H1 (cell line): ENCODE measurements at regions not wholly inside any gene's neighbourhood (a gene's known extent, or its start where the extent isn't known, plus 50 kb on each side); places are given as distances from the start of the nearest gene placed in this dataset.

Source experiments
- CTCF ChIA-PET: fragments of 300-600 bp; sonication (Branson Sonifier 250); formaldehyde crosslinking; loops from one replicate; lab custom pipeline; 2021; ENCODE audit not compliant: partially characterized antibody; lab: Charles Lee
- POLR2A ChIA-PET: fragments of 300-600 bp; sonication (Branson Sonifier 250); formaldehyde crosslinking; loops from one replicate; lab custom pipeline; 2021; ENCODE audit warnings: inconsistent platforms; ENCODE audit not compliant: partially characterized antibody; lab: Charles Lee
- DNase-seq, 2 experiments: peaks; one replicate each; pipeline versions ENCODE4 v3.0.0 to v3.0.0-alpha.2; 2010 to 2022; ENCODE audit warnings: low spot score in 2 of 2, low read depth in 1 of 2, mixed read lengths in 1 of 2
- FAIRE-seq: peaks from 2 replicates; lab custom pipeline; 2011; peaks lifted over from hg19 to GRCh38; lab: Jason Lieb, UNC
- H2AFZ ChIP-seq: 2 replicates; pipeline ENCODE4 v1.8.1; 2012; ENCODE audit warnings: low read length, inconsistent platforms
- H2AK5ac ChIP-seq: 2 replicates; pipeline ENCODE4 v1.6.1; 2013; ENCODE audit warnings: low read depth, low read length
- H2BK120ac ChIP-seq: replicated peaks from 2 replicates; pipeline ENCODE3; 2013; ENCODE audit warnings: low read depth, low read length, inconsistent platforms
- H2BK12ac ChIP-seq: 2 replicates; pipeline ENCODE4 v1.6.1; 2013; ENCODE audit warnings: low read depth, low read length
- H2BK15ac ChIP-seq: 2 replicates; pipeline ENCODE4 v1.6.1; 2013; ENCODE audit warnings: low read length
- H2BK20ac ChIP-seq: 2 replicates; pipeline ENCODE4 v1.6.1; 2013; ENCODE audit warnings: low read length
- H2BK5ac ChIP-seq: 2 replicates; pipeline ENCODE4 v1.6.1; 2013; ENCODE audit warnings: low read depth, low read length
- H3K14ac ChIP-seq: 2 replicates; pipeline ENCODE4 v1.6.1; 2013; ENCODE audit warnings: inconsistent platforms; ENCODE audit not compliant: insufficient read length
- H3K18ac ChIP-seq: 2 replicates; pipeline ENCODE4 v1.6.1; 2013; ENCODE audit warnings: low read length; ENCODE audit errors: extremely low read depth
- H3K23ac ChIP-seq: 2 replicates; pipeline ENCODE4 v1.6.1; 2013; ENCODE audit warnings: inconsistent platforms; ENCODE audit not compliant: insufficient read length
- H3K23me2 ChIP-seq: 2 replicates; pipeline ENCODE4 v1.6.1; 2013; ENCODE audit warnings: low read depth, low read length
- H3K27ac ChIP-seq: 2 replicates; pipeline ENCODE4 v1.6.1; 2011; ENCODE audit warnings: low read depth, low read length, inconsistent platforms
- H3K27me3 ChIP-seq, 4 experiments: replicated peaks in 1 of 4; 1 replicate in 1 of 4; 2 replicates in 3 of 4; pipeline versions ENCODE4 v1.6.1 to v1.8.1; 2011 to 2013; ENCODE audit warnings: low read length in 3 of 4, mild to moderate bottlenecking in 3 of 4, inconsistent platforms in 2 of 4, mixed read lengths in 2 of 4, moderate library complexity in 1 of 4; ENCODE audit not compliant: control insufficient read depth in 3 of 4, insufficient read depth in 3 of 4; ENCODE audit errors: extremely low read depth in 1 of 4
- H3K36me3 ChIP-seq, 4 experiments: 2 replicates each; pipeline versions ENCODE4 v1.6.1 to v1.8.1; 2011 to 2013; ENCODE audit warnings: mild to moderate bottlenecking in 4 of 4, low read length in 3 of 4, moderate library complexity in 2 of 4, control low read depth in 1 of 4, inconsistent platforms in 1 of 4; ENCODE audit not compliant: insufficient read depth in 4 of 4, control insufficient read depth in 2 of 4
- H3K4ac ChIP-seq: replicated peaks from 2 replicates; pipeline ENCODE3; 2013; ENCODE audit warnings: low read length, low read depth, mixed read lengths, inconsistent platforms; ENCODE audit not compliant: insufficient read length
- H3K4me1 ChIP-seq, 4 experiments: replicated peaks in 1 of 4; 1 replicate in 1 of 4; 2 replicates in 3 of 4; pipeline versions ENCODE4 v1.6.1 to v1.8.1; 2011 to 2013; ENCODE audit warnings: low read length in 3 of 4, inconsistent platforms in 2 of 4, mixed read lengths in 1 of 4; ENCODE audit not compliant: insufficient read depth in 4 of 4, control insufficient read depth in 3 of 4
- H3K4me2 ChIP-seq, 2 experiments: 2 replicates each; pipeline versions ENCODE4 v1.6.1 to v1.8.1; 2011 to 2013; ENCODE audit warnings: low read depth in 2 of 2, low read length in 2 of 2, control low read depth in 1 of 2, inconsistent platforms in 1 of 2, mild to moderate bottlenecking in 1 of 2; ENCODE audit not compliant: insufficient read depth in 1 of 2
- H3K4me3 ChIP-seq, 4 experiments: fragments of 200-600, 300-600 bp in 1 of 4; sonication (generic), shearing (Covaris generic), sonication (Bioruptor Twin) in 1 of 4; 2 replicates each; pipeline versions ENCODE4 v1.5.1 to v1.8.1; 2011 to 2016; ENCODE audit warnings: low read length in 4 of 4, low read depth in 3 of 4, control low read depth in 2 of 4, inconsistent platforms in 2 of 4, mild to moderate bottlenecking in 2 of 4, mixed read lengths in 1 of 4, moderate library complexity in 1 of 4; ENCODE audit not compliant: insufficient read depth in 2 of 4; ENCODE audit errors: extremely low read depth in 1 of 4
- H3K56ac ChIP-seq: replicated peaks from 2 replicates; pipeline ENCODE3; 2013; ENCODE audit warnings: low read depth, mild to moderate bottlenecking, mixed read lengths, low read length, inconsistent platforms; ENCODE audit not compliant: insufficient read length
- H3K79me1 ChIP-seq: 2 replicates; pipeline ENCODE4 v1.6.1; 2013; ENCODE audit warnings: low read depth, low read length, control low read depth
- H3K79me2 ChIP-seq, 2 experiments: 2 replicates each; pipeline versions ENCODE4 v1.6.1 to v1.8.1; 2012 to 2013; ENCODE audit warnings: low read length in 2 of 2, mild to moderate bottlenecking in 2 of 2, inconsistent platforms in 1 of 2; ENCODE audit not compliant: insufficient read depth in 2 of 2, control insufficient read depth in 1 of 2
- H3K9ac ChIP-seq, 4 experiments: replicated peaks in 1 of 4; 1 replicate in 1 of 4; 2 replicates in 3 of 4; pipeline versions ENCODE4 v1.6.1 to v1.8.1; 2011 to 2013; ENCODE audit warnings: low read depth in 3 of 4, low read length in 3 of 4, control low read depth in 2 of 4, mild to moderate bottlenecking in 2 of 4, moderate library complexity in 2 of 4, inconsistent platforms in 1 of 4; ENCODE audit errors: extremely low read depth in 1 of 4
- H3K9me3 ChIP-seq, 2 experiments: 2 replicates each; pipeline versions ENCODE4 v1.6.1 to v1.8.1; 2012 to 2013; ENCODE audit warnings: mild to moderate bottlenecking in 2 of 2, moderate library complexity in 2 of 2, control low read depth in 1 of 2, inconsistent platforms in 1 of 2, low read depth in 1 of 2, low read length in 1 of 2, mixed read lengths in 1 of 2; ENCODE audit not compliant: insufficient read depth in 2 of 2
- H4K20me1 ChIP-seq, 2 experiments: replicated peaks in 1 of 2; 2 replicates each; pipeline versions ENCODE3 to v1.8.1; 2011 to 2013; ENCODE audit warnings: inconsistent platforms in 2 of 2, low read length in 2 of 2, mild to moderate bottlenecking in 1 of 2; ENCODE audit not compliant: insufficient read depth in 2 of 2, control insufficient read depth in 1 of 2
- H4K5ac ChIP-seq: 2 replicates; pipeline ENCODE4 v1.6.1; 2013; ENCODE audit warnings: low read length, low read depth, mixed read lengths, inconsistent platforms; ENCODE audit not compliant: insufficient read length
- H4K8ac ChIP-seq: 2 replicates; pipeline ENCODE4 v1.8.0; 2013; ENCODE audit warnings: mild to moderate bottlenecking, moderate library complexity, low read length, inconsistent platforms; ENCODE audit not compliant: insufficient read depth; ENCODE audit errors: extremely low read depth
- H4K91ac ChIP-seq: replicated peaks from 2 replicates; pipeline ENCODE3; 2013; ENCODE audit warnings: low read length, mixed read lengths, inconsistent platforms; ENCODE audit not compliant: insufficient read length
- CEBPB ChIP-seq: IDR thresholded peaks from 2 replicates; pipeline ENCODE4 v1.6.1; 2012; ENCODE audit warnings: low read depth, low read length
- CHD2 ChIP-seq: IDR thresholded peaks from 2 replicates; pipeline ENCODE4 v1.6.1; 2012; ENCODE audit warnings: low read length, improper control_type of control experiment
- EGR1 ChIP-seq: IDR thresholded peaks from 2 replicates; pipeline ENCODE4 v1.6.1; 2011; ENCODE audit warnings: low read depth, low read length, borderline replicate concordance
- EZH2 ChIP-seq: fragments of 200-600 bp; sonication (generic); IDR thresholded peaks from 2 replicates; pipeline ENCODE4 v1.7.1; 2012; ENCODE audit warnings: low read depth, mild to moderate bottlenecking, moderate library complexity, low read length, inconsistent platforms; ENCODE audit not compliant: severe bottlenecking
- GTF2F1 ChIP-seq: IDR thresholded peaks from 2 replicates; pipeline ENCODE4 v1.6.1; 2012; ENCODE audit warnings: low read depth, low read length, improper control_type of control experiment, borderline replicate concordance
- HDAC6 ChIP-seq: IDR thresholded peaks from one replicate; pipeline ENCODE4 v1.7.1; 2012; ENCODE audit warnings: low read depth, mild to moderate bottlenecking, inconsistent platforms, low read length, moderate library complexity
- RXRA ChIP-seq: IDR thresholded peaks from 2 replicates; pipeline ENCODE4 v1.6.1; 2011; ENCODE audit warnings: low read depth, mild to moderate bottlenecking, low read length, moderate library complexity; ENCODE audit not compliant: insufficient read depth
- TAF1 ChIP-seq: IDR thresholded peaks from 2 replicates; pipeline ENCODE4 v1.6.1; 2011; ENCODE audit warnings: mild to moderate bottlenecking, low read depth, low read length
- WGBS, 2 experiments: shearing (Covaris generic) in 1 of 2; methylation state at CpG; one replicate each; pipeline versions ENCODE4 v1.1.6 to v1.1.7; 2013 to 2015; ENCODE audit warnings: low lambda C conversion rate in 2 of 2, mixed read lengths in 2 of 2, inconsistent platforms in 1 of 2, low coverage in 1 of 2, missing lambda C conversion rate in 1 of 2; ENCODE audit not compliant: insufficient replicate concordance in 2 of 2, insufficient coverage in 1 of 2, insufficient read length in 1 of 2; ENCODE audit errors: extremely low coverage in 1 of 2, missing lambda C conversion rate in 1 of 2; 5-methylcytosine and 5-hydroxymethylcytosine counted together
- TF ChIP-seq, protein P1 (sequence below): IDR thresholded peaks from 2 replicates; pipeline ENCODE4 v1.6.1; 2011; ENCODE audit warnings: low read length, improper control_type of control experiment
- TF ChIP-seq, protein P2 (sequence below), 3 experiments: IDR thresholded peaks; 1 replicate in 2 of 3; 2 replicates in 1 of 3; pipeline versions ENCODE4 v1.5.1 to v1.6.1; 2011; ENCODE audit warnings: low read length in 3 of 3, mild to moderate bottlenecking in 3 of 3, inconsistent platforms in 2 of 3, low read depth in 1 of 3, moderate library complexity in 1 of 3; ENCODE audit not compliant: insufficient read depth in 1 of 3; ENCODE audit errors: control extremely low read depth in 1 of 3
- TF ChIP-seq, protein P3 (sequence below): IDR thresholded peaks from 2 replicates; pipeline ENCODE4 v1.6.1; 2011; ENCODE audit warnings: low read depth, mild to moderate bottlenecking, low read length; ENCODE audit not compliant: insufficient read depth

DNA sequence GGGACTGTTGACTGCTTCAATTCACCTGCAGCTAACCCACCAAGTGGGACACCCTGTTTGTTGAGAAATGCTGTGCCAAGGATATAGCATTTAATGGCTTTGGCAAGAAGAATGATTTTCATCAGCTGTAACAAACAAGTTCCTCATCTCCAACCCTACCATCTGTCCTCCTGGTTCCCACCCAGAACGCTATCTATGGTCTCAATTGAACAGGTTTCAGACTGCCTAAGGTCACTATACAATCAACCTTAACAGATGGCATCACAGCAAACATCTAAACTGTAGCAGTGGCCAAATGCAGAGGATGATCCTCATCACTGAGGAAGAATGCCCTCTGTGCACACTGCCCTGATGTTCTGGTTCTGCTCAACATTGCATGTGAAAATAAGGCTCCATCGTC is 546.2 kb upstream of the FOXG1 start:
- no peak overlapping the region for H3K56ac ChIP-seq
- no peak overlapping the region for H3K4ac ChIP-seq
- H3K23ac ChIP-seq: no peak overlapping the region
- H3K18ac ChIP-seq: no peak overlapping the region
- H2BK12ac ChIP-seq: no peak overlapping the region
- H3K4me1 ChIP-seq: no peaks in the 10 kb centered on the region
- H4K8ac ChIP-seq: no peak overlapping the region
- POLR2A ChIA-PET: no interaction called here
- no peak overlapping the region for H2BK120ac ChIP-seq
- no peak overlapping the region for H4K5ac ChIP-seq
- no peak overlapping the region for H2BK5ac ChIP-seq
- H2BK20ac ChIP-seq: no peak overlapping the region
- H3K27me3 ChIP-seq: no peaks in the 10 kb centered on the region
- no peaks in the 10 kb centered on the region for H3K9me3 ChIP-seq
- H2BK15ac ChIP-seq: no peak overlapping the region
- H2AK5ac ChIP-seq: no peak overlapping the region
- FAIRE-seq (no peak), DNase-seq (no peak)
- no peak overlapping the region for H3K9ac ChIP-seq
- no peak overlapping the region for H3K4me3 ChIP-seq
- H3K27ac ChIP-seq: no peak overlapping the region
- H4K91ac ChIP-seq: no peak overlapping the region
- H3K79me1 ChIP-seq: no peaks in the 10 kb centered on the region
- H3K79me2 ChIP-seq: no peaks in the 10 kb centered on the region
- WGBS, 2 experiments: 96% methylated on average over 2 of the region's 2 CpGs; no CpG with 5 or more reads in 1 of the 2 experiments
- H3K14ac ChIP-seq: no peak overlapping the region
- no peaks in the 10 kb centered on the region for H3K23me2 ChIP-seq
- H3K4me2 ChIP-seq: no peak overlapping the region
- H3K36me3 ChIP-seq: no peaks in the 10 kb centered on the region
- peak overlapping the region; percentile 64; the same call in 1 of the 2 replicates for H2AFZ ChIP-seq
- CTCF ChIA-PET: no interaction called here
- H4K20me1 ChIP-seq: no peaks in the 10 kb centered on the region
- TF ChIP-seq RXRA (no peak), EZH2 (no peak), GTF2F1 (no peak), EGR1 (no peak), HDAC6 (no peak), CEBPB (no peak), CHD2 (no peak), TAF1 (no peak)
- TF ChIP-seq, protein P1, sequence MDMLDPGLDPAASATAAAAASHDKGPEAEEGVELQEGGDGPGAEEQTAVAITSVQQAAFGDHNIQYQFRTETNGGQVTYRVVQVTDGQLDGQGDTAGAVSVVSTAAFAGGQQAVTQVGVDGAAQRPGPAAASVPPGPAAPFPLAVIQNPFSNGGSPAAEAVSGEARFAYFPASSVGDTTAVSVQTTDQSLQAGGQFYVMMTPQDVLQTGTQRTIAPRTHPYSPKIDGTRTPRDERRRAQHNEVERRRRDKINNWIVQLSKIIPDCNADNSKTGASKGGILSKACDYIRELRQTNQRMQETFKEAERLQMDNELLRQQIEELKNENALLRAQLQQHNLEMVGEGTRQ: no peak
- TF ChIP-seq, protein P2, sequence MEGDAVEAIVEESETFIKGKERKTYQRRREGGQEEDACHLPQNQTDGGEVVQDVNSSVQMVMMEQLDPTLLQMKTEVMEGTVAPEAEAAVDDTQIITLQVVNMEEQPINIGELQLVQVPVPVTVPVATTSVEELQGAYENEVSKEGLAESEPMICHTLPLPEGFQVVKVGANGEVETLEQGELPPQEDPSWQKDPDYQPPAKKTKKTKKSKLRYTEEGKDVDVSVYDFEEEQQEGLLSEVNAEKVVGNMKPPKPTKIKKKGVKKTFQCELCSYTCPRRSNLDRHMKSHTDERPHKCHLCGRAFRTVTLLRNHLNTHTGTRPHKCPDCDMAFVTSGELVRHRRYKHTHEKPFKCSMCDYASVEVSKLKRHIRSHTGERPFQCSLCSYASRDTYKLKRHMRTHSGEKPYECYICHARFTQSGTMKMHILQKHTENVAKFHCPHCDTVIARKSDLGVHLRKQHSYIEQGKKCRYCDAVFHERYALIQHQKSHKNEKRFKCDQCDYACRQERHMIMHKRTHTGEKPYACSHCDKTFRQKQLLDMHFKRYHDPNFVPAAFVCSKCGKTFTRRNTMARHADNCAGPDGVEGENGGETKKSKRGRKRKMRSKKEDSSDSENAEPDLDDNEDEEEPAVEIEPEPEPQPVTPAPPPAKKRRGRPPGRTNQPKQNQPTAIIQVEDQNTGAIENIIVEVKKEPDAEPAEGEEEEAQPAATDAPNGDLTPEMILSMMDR (IDR thresholded peaks at IDR 0.05; ENCODE audit: control extremely low read depth in 1 of 3, insufficient read depth in 1 of 3, low read depth in 1 of 3, low read length in 3 of 3): no peak
- TF ChIP-seq, protein P3, sequence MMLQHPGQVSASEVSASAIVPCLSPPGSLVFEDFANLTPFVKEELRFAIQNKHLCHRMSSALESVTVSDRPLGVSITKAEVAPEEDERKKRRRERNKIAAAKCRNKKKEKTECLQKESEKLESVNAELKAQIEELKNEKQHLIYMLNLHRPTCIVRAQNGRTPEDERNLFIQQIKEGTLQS: no peak
